HG02870 (cell line): ENCODE measurements at regions not wholly inside any gene's neighbourhood (a gene's known extent, or its start where the extent isn't known, plus 50 kb on each side); places are given as distances from the start of the nearest gene placed in this dataset.
"Not testable (repeated sequence)": the region's sequence is repeated elsewhere in the genome, so short reads cannot be mapped to it uniquely, and the experiment has no call there.

ENCODE experiments used
- ATAC-seq: cut with Tn5 transposase; IDR thresholded peaks from one replicate; pipeline ENCODE4 v1.9.1; 2021; ENCODE audit warnings: mild to moderate bottlenecking, moderate library complexity; ENCODE audit not compliant: unreplicated experiment

GRCh38 chr15:96046620-96047240, 283.8 kb upstream of the NR2F2 start:
- no peak for ATAC-seq

GRCh38 chr15:96047255-96047931, 283.1 kb upstream of the NR2F2 start:
- ATAC-seq = no peak

- no peak for ATAC-seq
Observed at GRCh38 chr15:96049323-96049722, 281.2 kb upstream of the NR2F2 start.

GRCh38 chr15:96049766-96050165, 280.7 kb upstream of the NR2F2 start:
- ATAC-seq = no peak

GRCh38 chr15:96051598-96051997, 278.9 kb upstream of the NR2F2 start:
- ATAC-seq = no peak

- ATAC-seq = no peak
Observed at GRCh38 chr15:96052154-96052553, 278.3 kb upstream of the NR2F2 start.

- ATAC-seq = no peak
Observed at GRCh38 chr15:96052572-96053030, 277.9 kb upstream of the NR2F2 start.

GRCh38 chr15:96053031-96053780, 277.3 kb upstream of the NR2F2 start:
- no peak for ATAC-seq

GRCh38 chr15:96053781-96054428, 276.6 kb upstream of the NR2F2 start:
- no peak for ATAC-seq

- no peak for ATAC-seq
Observed at GRCh38 chr15:96054621-96055020, 275.9 kb upstream of the NR2F2 start.

GRCh38 chr15:96058103-96058851, 272.2 kb upstream of the NR2F2 start:
- ATAC-seq = peak; percentile 77

GRCh38 chr15:96058852-96059103, 271.7 kb upstream of the NR2F2 start:
- not testable (repeated sequence) for ATAC-seq

- ATAC-seq = not testable (repeated sequence)
Observed at GRCh38 chr15:96060591-96060990, 269.9 kb upstream of the NR2F2 start.

- ATAC-seq = no peak
Observed at GRCh38 chr15:96064351-96064756, 266.1 kb upstream of the NR2F2 start.

GRCh38 chr15:96066126-96066525, 264.4 kb upstream of the NR2F2 start:
- ATAC-seq = no peak

GRCh38 chr15:96066852-96067495, 263.5 kb upstream of the NR2F2 start:
- no peak for ATAC-seq

GRCh38 chr15:96067677-96068076, 262.8 kb upstream of the NR2F2 start:
- no peak for ATAC-seq

GRCh38 chr15:96068897-96069296, 261.6 kb upstream of the NR2F2 start:
- ATAC-seq = no peak

GRCh38 chr15:96070636-96071035, 259.9 kb upstream of the NR2F2 start:
- ATAC-seq = no peak

GRCh38 chr15:96072821-96073220, 257.7 kb upstream of the NR2F2 start:
- no peak for ATAC-seq
